H1 (cell line): ENCODE measurements at regions not wholly inside any gene's neighbourhood (a gene's known extent, or its start where the extent isn't known, plus 50 kb on each side); places are given as distances from the start of the nearest gene placed in this dataset.

ENCODE experiments used
- ATF3 ChIP-seq: IDR thresholded peaks from 2 replicates; pipeline ENCODE4 v1.6.1; 2011; ENCODE audit warnings: low read depth, mild to moderate bottlenecking, low read length; ENCODE audit not compliant: insufficient read depth
- BACH1 ChIP-seq: IDR thresholded peaks from 2 replicates; pipeline ENCODE4 v1.6.1; 2012; ENCODE audit warnings: low read length, improper control_type of control experiment
- CBX8 ChIP-seq: fragments of 300-800, 300-1000 bp; sonication (generic); IDR thresholded peaks from 2 replicates; pipeline ENCODE4 v1.7.1; 2016; ENCODE audit warnings: low read depth, low read length, borderline replicate concordance
- CEBPB ChIP-seq: IDR thresholded peaks from 2 replicates; pipeline ENCODE4 v1.6.1; 2012; ENCODE audit warnings: low read depth, low read length
- CREB1 ChIP-seq: IDR thresholded peaks from 2 replicates; pipeline ENCODE4 v1.6.1; 2012; ENCODE audit warnings: inconsistent platforms
- EGR1 ChIP-seq: IDR thresholded peaks from 2 replicates; pipeline ENCODE4 v1.6.1; 2011; ENCODE audit warnings: low read depth, low read length, borderline replicate concordance
- EP300 ChIP-seq, 2 experiments: IDR thresholded peaks; 1 replicate in 1 of 2; 2 replicates in 1 of 2; pipeline ENCODE4 v1.6.1; 2011 to 2012; ENCODE audit warnings: low read depth in 2 of 2, low read length in 2 of 2, mild to moderate bottlenecking in 2 of 2, borderline replicate concordance in 1 of 2, inconsistent platforms in 1 of 2, moderate library complexity in 1 of 2
- EZH2 ChIP-seq: fragments of 200-600 bp; sonication (generic); IDR thresholded peaks from 2 replicates; pipeline ENCODE4 v1.7.1; 2012; ENCODE audit warnings: low read depth, mild to moderate bottlenecking, moderate library complexity, low read length, inconsistent platforms; ENCODE audit not compliant: severe bottlenecking
- JUND ChIP-seq: IDR thresholded peaks from 2 replicates; pipeline ENCODE4 v1.6.1; 2011; ENCODE audit warnings: mild to moderate bottlenecking, improper control_type of control experiment, low read length
- POU5F1 ChIP-seq: IDR thresholded peaks from 2 replicates; pipeline ENCODE4 v1.6.1; 2011; ENCODE audit warnings: low read depth, mild to moderate bottlenecking, low read length, moderate library complexity
- SIN3A ChIP-seq, 2 experiments: IDR thresholded peaks in 1 of 2; conservative IDR thresholded peaks in 1 of 2; 2 replicates each; pipeline ENCODE4 v1.6.1; 2011 to 2012; ENCODE audit warnings: low read length in 2 of 2, improper control_type of control experiment in 1 of 2, low read depth in 1 of 2, mild to moderate bottlenecking in 1 of 2

GRCh38 chr22:45083659-45084305, 74.0 kb upstream of the PHF21B start (continued):
- no peak for TF ChIP-seq POU5F1
- no peak for TF ChIP-seq CREB1
- TF ChIP-seq CEBPB = no peak
- no peak for TF ChIP-seq ATF3
- no peak for TF ChIP-seq CBX8
- TF ChIP-seq SIN3A (conservative IDR thresholded peaks at IDR 0.05 in 1 of 2, IDR thresholded peaks at IDR 0.05 in 1 of 2; ENCODE audit: low read depth in 1 of 2, low read length in 2 of 2) = no peak
- no peak for TF ChIP-seq BACH1
- no peak for TF ChIP-seq EGR1
- TF ChIP-seq JUND = no peak
- TF ChIP-seq EZH2 = no peak
- TF ChIP-seq EP300 (IDR thresholded peaks at IDR 0.05; ENCODE audit: borderline replicate concordance in 1 of 2, low read depth in 2 of 2, low read length in 2 of 2) = no peak
- TF ChIP-seq, all 59 proteins: peak for 0
